Keratinocyte (primary cell): ENCODE measurements at regions not wholly inside any gene's neighbourhood (a gene's known extent, or its start where the extent isn't known, plus 50 kb on each side); places are given as distances from the start of the nearest gene placed in this dataset.

Experiments
- DNase-seq: peaks from one replicate; pipeline ENCODE4 v3.0.0-alpha.2; 2011; ENCODE audit warnings: low read depth, missing footprints, low spot score
- FAIRE-seq: peaks from 2 replicates; lab custom pipeline; 2011; peaks lifted over from hg19 to GRCh38; lab: Jason Lieb, UNC
- H2AFZ ChIP-seq: 2 replicates; pipeline ENCODE4 v1.6.0; 2012; ENCODE audit warnings: low read length, control low read depth, inconsistent platforms; ENCODE audit not compliant: control insufficient read depth
- H3K27ac ChIP-seq: 2 replicates; pipeline ENCODE4 v1.5.1; 2011; ENCODE audit warnings: low read length; ENCODE audit not compliant: control insufficient read depth, insufficient read depth
- H3K27me3 ChIP-seq: 3 replicates; pipeline ENCODE4 v1.6.0; 2011; ENCODE audit warnings: low read length; ENCODE audit not compliant: control insufficient read depth, insufficient read depth; ENCODE audit errors: extremely low read depth
- H3K36me3 ChIP-seq, 2 experiments: 2 replicates in 1 of 2; 3 replicates in 1 of 2; pipeline ENCODE4 v1.5.1; 2011; ENCODE audit warnings: low read length in 2 of 2, mild to moderate bottlenecking in 1 of 2; ENCODE audit not compliant: control insufficient read depth in 2 of 2, insufficient read depth in 2 of 2; ENCODE audit errors: extremely low read depth in 1 of 2
- H3K4me1 ChIP-seq: 3 replicates; pipeline ENCODE4 v1.5.1; 2011; ENCODE audit warnings: low read length; ENCODE audit not compliant: control insufficient read depth, insufficient read depth; ENCODE audit errors: extremely low read depth
- H3K4me2 ChIP-seq: 3 replicates; pipeline ENCODE4 v1.6.0; 2011; ENCODE audit warnings: low read depth, low read length; ENCODE audit not compliant: control insufficient read depth, insufficient read depth; ENCODE audit errors: extremely low read depth
- H3K4me3 ChIP-seq, 3 experiments: fragments of 200-600 bp in 1 of 3; sonication (generic) in 1 of 3; 2 replicates in 2 of 3; 3 replicates in 1 of 3; pipeline ENCODE4 v1.5.1; 2011 to 2016; ENCODE audit warnings: low read length in 3 of 3, mild to moderate bottlenecking in 3 of 3, control low read depth in 2 of 3, inconsistent platforms in 1 of 3, low read depth in 1 of 3, mixed read lengths in 1 of 3, mixed run types in 1 of 3, moderate library complexity in 1 of 3; ENCODE audit not compliant: control insufficient read depth in 2 of 3, insufficient read depth in 2 of 3; ENCODE audit errors: extremely low read depth in 1 of 3
- H3K79me2 ChIP-seq: 2 replicates; pipeline ENCODE4 v1.6.0; 2012; ENCODE audit warnings: low read length; ENCODE audit not compliant: control insufficient read depth, insufficient read depth
- H3K9ac ChIP-seq: 3 replicates; pipeline ENCODE4 v1.6.0; 2011; ENCODE audit warnings: low read length; ENCODE audit not compliant: control insufficient read depth, insufficient read depth; ENCODE audit errors: extremely low read depth
- H3K9me1 ChIP-seq: 3 replicates; pipeline ENCODE4 v1.6.0; 2011; ENCODE audit warnings: low read length; ENCODE audit not compliant: control insufficient read depth, insufficient read depth; ENCODE audit errors: extremely low read depth
- H3K9me3 ChIP-seq: 2 replicates; pipeline ENCODE4 v1.5.1; 2012; ENCODE audit warnings: low read depth, low read length; ENCODE audit not compliant: control insufficient read depth
- H4K20me1 ChIP-seq: 3 replicates; pipeline ENCODE4 v1.6.0; 2011; ENCODE audit warnings: low read length; ENCODE audit not compliant: control insufficient read depth, insufficient read depth; ENCODE audit errors: extremely low read depth
- CTCF ChIP-seq, 3 experiments: IDR thresholded peaks in 1 of 3; conservative IDR thresholded peaks in 1 of 3; optimal IDR thresholded peaks in 1 of 3; 2 replicates in 2 of 3; 3 replicates in 1 of 3; pipeline versions ENCODE3 to v1.5.1; 2011; ENCODE audit warnings: low read length in 3 of 3, mild to moderate bottlenecking in 3 of 3, moderate library complexity in 2 of 3, control low read depth in 1 of 3, inconsistent platforms in 1 of 3; ENCODE audit not compliant: insufficient read depth in 2 of 3; ENCODE audit errors: extremely low read depth in 1 of 3
- EZH2 ChIP-seq: IDR thresholded peaks from one replicate; pipeline ENCODE4 v1.6.1; 2012; ENCODE audit warnings: inconsistent platforms, mild to moderate bottlenecking, low read length, moderate library complexity
- dilution Hi-C: fragments of 300-500 bp; cut with MboI; formaldehyde crosslinking; loops from one replicate; pipeline ENCODE4 v1.7.0; 2020; ENCODE audit warnings: low sequenced_read_pairs; ENCODE audit not compliant: extremely low pct_ligation_motif_present

- H3K9ac ChIP-seq: no peak overlapping the region
- no peaks in the 10 kb centered on the region for H4K20me1 ChIP-seq
- FAIRE-seq (no peak), DNase-seq (no peak)
- H3K4me2 ChIP-seq: no peak overlapping the region
- no peaks in the 10 kb centered on the region for H3K79me2 ChIP-seq
- no peaks in the 10 kb centered on the region for H3K4me1 ChIP-seq
- H3K4me3 ChIP-seq: no peak overlapping the region
- no peaks in the 10 kb centered on the region for H3K9me1 ChIP-seq
- dilution Hi-C loops: no loop called here
- TF ChIP-seq EZH2 (no peak), CTCF (optimal IDR thresholded peaks at IDR 0.05 in 1 of 3, IDR thresholded peaks at IDR 0.05 in 1 of 3, conservative IDR thresholded peaks at IDR 0.05 in 1 of 3; ENCODE audit: extremely low read depth in 1 of 3, insufficient read depth in 2 of 3, low read length in 3 of 3) (no peak)
- no peaks in the 10 kb centered on the region for H3K9me3 ChIP-seq
- no peaks in the 10 kb centered on the region for H3K36me3 ChIP-seq
- H3K27me3 ChIP-seq: peaks cover 5% of the 10 kb centered on the region
- H3K27ac ChIP-seq: no peak overlapping the region
- no peak overlapping the region for H2AFZ ChIP-seq
These were observed 110.8 kb upstream of the PAQR3 start for GRCh38 chr4:79049840-79050540.

GRCh38 chr4:79048878-79049277 lies 109.6 kb upstream of the PAQR3 start:
- H3K36me3 ChIP-seq: no peaks in the 10 kb centered on the region
- TF ChIP-seq EZH2: no peak
- TF ChIP-seq CTCF (optimal IDR thresholded peaks at IDR 0.05 in 1 of 3, IDR thresholded peaks at IDR 0.05 in 1 of 3, conservative IDR thresholded peaks at IDR 0.05 in 1 of 3; ENCODE audit: extremely low read depth in 1 of 3, insufficient read depth in 2 of 3, low read length in 3 of 3): no peak
- peaks cover 5% of the 10 kb centered on the region for H3K27me3 ChIP-seq
- H3K9me1 ChIP-seq: no peaks in the 10 kb centered on the region
- no peak for DNase-seq
- no peak overlapping the region for H3K4me2 ChIP-seq
- dilution Hi-C loops: no loop called here
- H3K4me3 ChIP-seq: no peak overlapping the region
- no peaks in the 10 kb centered on the region for H3K4me1 ChIP-seq
- H3K79me2 ChIP-seq: no peaks in the 10 kb centered on the region
- no peaks in the 10 kb centered on the region for H4K20me1 ChIP-seq
- no peak overlapping the region for H3K9ac ChIP-seq
- no peaks in the 10 kb centered on the region for H3K9me3 ChIP-seq
- no peak for FAIRE-seq
- H3K27ac ChIP-seq: no peak overlapping the region
- no peak overlapping the region for H2AFZ ChIP-seq
